GM19438 (cell line): ENCODE measurements at regions not wholly inside any gene's neighbourhood (a gene's known extent, or its start where the extent isn't known, plus 50 kb on each side); places are given as distances from the start of the nearest gene placed in this dataset.

Source experiments
- ATAC-seq: cut with Tn5 transposase; IDR thresholded peaks from one replicate; pipeline ENCODE4 v1.9.1; 2021; ENCODE audit warnings: low read depth; ENCODE audit not compliant: unreplicated experiment

DNA sequence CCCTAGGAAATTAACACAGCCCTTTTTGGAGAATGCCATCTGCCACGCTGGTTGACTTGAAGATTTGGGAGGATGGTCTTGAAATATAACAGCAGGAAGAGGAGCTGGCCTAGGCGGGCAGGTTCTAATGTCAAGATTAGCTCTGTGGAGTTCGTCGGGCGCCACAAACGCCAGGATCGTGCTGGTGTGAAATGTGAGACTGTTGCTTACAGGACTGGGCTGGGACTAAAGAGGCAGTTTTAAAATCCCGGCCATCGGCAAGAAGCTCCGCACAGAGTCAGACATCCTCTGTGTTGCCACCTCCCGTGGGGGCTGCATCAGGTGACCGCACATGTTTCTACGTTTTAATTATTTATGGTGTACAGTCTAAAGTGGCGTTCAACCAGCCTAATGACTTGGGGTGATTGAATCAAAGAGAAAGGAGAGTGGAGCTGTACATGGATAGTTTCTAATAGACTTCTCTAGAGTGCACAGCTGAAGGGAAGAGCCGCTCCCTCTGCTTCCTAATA is 99.4 kb upstream of the BCL11A start:
- no peak for ATAC-seq

DNA sequence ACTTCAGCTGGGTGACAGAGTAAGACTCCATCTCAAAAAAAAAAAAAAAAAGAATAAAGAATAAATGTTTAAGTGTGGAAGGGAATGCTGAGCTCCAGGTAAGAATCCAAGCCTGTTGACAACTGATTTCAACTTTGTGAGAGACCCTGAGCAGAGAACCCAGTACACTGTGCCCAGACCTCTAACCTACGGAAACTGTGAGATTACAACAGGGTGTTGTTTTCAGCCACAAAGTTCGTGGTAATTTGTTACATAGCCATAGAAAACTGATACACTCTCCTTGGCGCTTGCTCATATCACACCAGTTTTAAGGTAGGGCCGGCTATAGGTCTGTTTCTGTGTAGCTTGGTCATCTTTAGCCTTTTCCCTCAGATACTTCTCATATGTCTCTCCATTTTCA is 98.4 kb upstream of the PAPOLG start:
- ATAC-seq: no peak

DNA sequence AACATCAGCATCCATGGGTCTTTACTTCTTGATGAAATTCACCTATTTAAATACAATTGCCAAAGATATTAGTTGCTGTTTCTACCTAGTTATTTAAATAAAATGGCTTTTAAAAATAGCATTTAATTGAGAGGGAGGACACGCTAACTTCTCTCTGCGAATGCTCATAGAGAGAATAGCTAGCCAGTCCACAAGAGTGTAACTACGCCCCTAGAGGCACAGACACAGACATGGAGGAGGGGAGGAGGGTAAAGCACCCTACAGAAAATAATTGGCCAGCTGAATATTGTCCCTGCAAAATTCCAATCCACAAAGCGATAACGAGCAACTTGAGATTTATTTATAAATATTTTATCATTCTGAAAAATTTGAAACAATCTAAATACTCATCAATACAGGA is 97.0 kb upstream of the PAPOLG start:
- ATAC-seq: no peak

DNA sequence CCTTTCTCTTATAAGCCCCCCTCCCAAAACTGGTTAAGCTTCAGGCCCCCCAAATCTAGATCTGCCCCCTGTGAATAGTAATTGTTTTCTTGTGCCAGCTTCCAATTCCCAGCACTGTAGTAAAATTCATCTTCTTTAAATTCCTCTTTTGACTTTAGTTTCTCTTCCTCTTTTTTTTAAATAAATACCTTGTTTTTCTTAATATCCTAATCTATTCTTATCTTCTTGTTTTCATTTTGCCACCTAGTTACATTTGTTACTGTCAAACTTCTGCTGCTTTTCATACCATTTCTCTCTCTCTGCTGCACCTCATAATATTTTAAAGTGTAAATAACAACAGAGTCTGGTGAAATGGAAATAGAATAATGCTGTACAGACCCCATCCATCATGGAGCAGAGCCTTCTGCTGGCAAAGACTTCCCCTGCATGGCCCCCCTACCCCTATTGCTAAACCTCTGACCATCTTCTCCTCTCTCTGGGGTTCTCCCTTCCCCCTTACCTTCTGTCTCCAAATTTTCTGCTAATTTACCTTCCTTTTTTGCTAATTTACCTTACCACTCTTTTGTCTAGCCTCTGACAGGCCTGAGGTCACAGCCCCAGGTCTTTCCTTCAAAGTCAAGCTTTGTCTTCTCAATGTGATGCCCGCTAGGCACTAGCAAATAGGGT is 94.9 kb upstream of the PAPOLG start:
- no peak for ATAC-seq

DNA sequence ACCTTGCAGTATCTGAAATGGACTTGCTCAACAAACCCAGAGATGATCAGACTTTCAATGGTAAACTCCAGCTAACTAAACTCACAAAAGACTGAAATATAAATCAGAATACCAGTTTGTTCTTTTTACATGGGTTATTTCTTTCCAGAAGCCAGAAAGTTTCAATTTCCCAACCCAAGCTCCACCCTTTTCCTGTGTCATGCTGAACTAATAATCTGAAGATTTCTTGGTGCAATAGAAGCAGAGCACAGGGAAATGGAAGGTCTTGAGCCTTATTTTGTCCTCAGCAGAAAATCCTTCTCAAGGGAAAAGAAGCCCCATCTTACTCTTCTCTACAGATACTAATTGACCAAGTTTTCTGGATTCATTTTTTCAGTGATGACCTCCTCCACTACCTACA is 93.3 kb upstream of the PAPOLG start:
- ATAC-seq: no peak

DNA sequence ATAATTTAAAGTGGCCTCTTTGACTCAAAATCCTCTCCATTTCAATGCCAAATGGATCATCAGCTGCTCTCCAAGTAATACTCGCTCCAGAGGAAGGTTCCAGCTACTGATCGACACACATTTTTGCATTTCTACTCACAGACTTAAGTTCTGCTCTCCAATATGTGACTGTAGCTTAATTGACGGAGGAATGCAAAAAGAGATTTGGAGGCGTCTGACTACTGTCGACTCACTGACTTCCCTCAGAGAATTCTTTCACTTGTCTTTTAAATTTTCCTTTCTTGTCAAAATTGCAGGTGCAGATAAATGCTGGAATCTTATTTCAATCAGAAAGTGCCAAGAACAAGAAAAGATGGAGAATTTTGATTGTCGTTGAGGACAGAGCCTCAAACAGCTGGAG is 84.1 kb upstream of the PAPOLG start:
- ATAC-seq: no peak

DNA sequence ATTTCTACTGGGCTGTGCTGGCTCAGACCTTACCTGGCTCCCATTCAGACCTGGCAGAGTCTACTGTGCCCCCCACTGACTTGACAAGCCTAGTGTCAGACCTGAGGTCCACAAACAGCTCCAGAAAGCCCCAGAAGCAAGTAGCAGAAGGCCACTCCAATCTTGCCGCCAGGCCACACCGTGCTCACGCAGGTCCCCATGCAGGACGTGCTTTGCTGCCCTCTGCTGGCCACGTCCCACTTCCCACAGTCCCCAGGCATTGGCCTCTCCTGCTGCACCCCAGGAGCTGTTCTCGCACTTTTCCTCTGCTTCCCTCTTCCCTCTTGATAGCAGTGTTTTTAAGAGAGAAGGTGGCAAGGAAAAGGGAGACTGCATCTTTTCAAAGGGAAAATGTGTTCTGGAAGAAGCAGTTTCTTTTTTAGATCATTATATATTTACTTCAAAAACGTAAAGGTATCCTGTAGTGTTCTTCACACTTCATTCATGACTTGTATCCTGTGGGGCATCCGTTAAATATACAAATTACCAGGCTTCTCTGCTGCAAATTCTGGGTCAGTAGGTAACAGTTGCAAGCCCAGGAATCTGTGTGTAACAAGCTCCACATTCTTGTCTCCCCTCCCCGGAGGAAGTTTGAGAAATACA is 81.4 kb upstream of the PAPOLG start:
- peak; percentile 99 for ATAC-seq

DNA sequence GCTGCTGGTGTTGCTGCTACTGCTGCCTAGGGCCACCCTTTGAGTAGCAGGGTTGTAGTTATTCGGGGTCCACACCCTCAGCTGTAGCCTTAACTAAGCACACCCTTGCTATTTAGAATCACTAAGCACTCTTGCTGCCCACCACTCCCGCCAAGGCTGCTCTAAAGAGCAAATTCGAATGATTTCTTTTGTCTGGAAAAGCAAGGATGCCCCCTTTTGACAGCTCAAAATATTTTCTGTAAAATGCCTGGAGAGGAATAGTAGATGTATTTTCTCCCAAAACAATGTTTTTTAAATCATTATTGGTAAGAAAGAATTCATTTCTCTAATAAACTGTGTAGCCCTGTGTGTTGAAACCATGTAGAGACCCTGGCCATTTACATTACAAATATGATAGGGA is 80.8 kb upstream of the PAPOLG start:
- ATAC-seq: no peak

DNA sequence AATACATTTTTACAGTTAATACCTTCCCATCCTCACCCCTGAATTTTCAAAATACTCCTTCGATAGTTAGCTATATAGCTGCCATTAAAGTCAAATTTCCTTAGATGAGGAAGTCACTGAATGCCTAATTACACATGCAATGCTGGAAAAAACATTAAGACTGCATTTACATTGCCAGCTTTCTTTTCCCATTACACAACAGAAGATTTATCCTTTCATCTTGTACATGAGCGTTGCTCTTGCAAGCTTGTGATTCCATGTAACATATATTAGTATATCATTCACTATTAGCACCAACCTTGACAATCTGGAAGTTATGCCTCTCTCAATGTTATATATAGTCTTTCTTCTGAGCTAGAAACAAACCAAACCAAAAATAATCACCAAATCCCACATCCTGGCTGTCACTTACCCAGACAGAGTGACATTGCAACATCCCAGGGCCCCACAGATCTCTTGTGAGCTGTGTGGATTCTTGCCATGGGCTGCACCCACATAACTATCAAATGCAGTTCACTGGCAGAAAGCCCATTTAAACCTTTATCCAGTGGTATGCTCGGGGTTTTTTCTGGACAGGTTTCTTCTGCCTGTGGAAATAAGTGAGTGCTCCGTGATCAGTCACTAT is 79.2 kb upstream of the PAPOLG start:
- no peak for ATAC-seq

DNA sequence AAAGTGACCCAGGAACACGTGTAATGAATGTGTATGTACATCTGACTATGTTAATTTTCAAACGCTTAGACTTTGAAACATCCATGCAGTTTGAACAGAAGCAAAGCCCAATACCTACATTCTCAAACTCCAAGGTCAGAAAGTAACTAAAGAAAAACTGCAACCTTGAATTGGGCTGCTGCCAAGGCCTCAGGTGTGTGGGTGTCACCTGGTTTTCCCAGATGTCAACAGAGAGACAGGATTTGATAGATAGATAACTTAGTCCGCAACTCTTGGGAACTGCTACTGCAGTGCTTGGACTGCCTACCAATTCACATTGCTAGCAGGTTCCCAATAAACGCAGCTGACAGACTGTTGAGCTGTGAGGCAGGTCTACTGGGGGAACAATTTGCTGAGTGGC is 78.7 kb upstream of the PAPOLG start:
- ATAC-seq: no peak

DNA sequence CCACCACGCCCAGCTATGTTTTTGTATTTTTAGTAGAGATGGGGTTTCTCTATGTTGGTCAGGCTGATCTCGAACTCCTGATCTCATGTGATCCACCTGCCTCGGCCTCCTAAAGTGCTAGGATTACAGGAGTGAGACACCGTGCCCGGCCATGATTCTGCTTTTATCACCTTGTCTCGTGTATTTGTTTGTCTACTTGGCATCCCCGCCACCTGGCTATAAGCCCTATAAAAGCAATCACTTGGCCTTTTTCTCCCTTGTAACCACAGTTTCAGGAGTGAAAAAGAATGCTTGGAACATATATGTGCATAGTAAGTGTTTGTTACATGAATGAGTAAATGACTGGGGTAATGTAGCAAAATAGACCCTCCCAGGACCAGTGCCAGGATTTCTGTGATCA is 77.5 kb upstream of the PAPOLG start:
- no peak for ATAC-seq

DNA sequence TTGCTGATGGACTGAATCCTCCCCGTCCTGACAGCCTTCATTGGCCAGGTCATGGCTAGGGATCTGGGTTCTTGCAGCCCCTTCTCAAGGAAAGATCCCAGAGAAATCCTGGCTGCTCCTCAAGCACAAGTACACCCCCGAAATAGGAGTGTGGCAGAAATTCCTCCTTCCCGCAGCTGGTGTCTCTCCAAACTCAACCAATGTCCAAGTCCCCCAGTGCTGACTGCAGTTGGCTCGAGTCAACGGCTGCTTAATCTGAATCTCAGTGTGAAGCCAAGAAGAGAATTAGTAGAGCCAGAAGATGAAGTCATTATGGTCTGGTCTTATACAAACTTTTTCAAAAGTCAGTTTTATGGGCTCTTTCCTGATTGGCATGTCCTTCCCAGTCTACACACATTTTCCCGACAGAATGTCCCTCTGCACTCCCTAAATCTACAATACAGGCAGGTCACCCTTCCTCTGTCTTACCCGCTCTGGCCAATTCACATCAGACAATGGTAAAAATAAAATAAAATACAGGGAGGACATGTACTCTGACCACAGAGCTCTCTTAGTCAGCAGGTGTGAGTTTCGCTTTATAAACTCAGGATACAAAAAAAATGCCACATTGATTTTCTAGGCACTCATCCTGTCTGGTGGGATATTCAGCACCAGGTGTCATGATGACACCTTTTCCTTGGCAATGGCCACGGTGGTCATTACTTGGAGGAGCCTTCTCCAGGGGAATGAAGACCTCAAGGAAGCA is 76.9 kb upstream of the PAPOLG start:
- ATAC-seq: no peak

DNA sequence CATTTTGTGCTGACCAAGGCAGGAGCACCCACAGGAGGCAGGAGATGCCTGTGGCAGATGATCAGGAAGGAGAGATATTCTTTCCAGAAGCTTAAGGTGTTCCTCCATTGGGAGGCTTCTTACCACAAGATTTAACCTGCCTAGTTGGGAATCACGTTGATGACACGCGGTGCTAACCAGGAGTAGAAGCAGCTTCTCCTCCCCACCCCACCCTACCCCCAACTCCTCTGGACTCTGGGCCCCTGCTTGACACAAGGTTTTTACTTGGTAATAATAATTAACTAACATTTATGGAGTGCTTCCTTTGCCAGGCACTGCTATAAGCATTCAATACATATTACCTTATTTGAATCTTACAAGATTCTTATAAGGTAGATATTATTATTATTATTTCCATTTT is 62.5 kb upstream of the PAPOLG start:
- no peak for ATAC-seq

DNA sequence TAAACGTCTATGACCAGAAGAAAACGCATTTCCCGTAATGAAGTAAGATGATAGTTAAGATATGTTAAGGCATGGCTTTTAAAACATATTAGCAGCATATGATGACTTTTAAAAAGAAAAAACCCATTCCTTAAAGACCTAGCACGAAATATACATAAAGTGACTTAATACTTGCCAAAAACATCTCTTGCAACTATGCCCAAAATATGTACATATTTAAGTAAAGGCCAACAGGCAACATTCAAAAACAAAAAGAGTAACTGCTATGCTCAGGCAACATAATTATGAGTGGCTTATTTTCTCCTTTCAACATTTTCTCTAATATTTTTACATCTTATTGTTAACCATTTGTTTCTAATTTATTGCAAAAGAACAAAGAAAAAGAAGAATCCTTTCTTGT is 60.3 kb upstream of the PAPOLG start:
- ATAC-seq: no peak

DNA sequence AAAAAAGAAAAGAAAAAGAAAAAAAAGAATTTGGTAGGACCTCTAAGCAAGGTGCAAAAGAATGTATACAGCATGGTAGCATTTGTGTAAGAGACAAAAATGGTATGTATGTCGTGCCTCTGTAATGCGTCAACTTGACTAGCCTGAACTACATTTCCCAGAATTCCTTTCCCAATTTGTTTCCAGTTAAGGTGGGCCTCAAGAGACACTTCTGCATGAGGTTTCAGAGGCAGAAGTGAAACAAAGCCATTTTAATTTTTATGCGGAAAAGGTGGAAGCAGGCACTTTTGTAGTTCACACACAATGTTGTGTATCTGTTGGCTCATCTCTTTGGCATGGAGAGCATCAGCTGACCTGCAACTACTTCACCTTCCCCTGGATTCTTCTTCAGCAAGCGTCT is 56.5 kb upstream of the PAPOLG start:
- ATAC-seq: no peak

DNA sequence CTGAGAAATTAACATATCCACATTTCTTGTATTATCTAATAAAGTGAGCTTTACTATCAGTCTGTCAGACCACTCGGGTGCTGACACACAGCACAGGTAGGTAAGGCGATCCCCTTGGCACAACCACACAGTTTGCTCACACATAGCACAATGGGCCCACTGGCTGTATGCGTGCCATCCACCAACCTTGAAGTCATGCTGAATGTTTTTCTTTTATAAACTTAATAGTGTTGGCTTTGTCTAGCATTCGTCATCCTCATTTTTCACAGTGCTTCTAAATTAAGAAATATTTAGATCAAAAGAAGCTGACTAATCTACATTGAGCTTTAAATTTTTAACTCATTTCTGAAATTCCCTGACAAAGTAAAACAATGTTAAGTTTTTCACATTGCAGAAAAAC is 50.0 kb upstream of the PAPOLG start:
- no peak for ATAC-seq
